ENCODE measurements at regions not wholly inside any gene's neighbourhood (a gene's known extent, or its start where the extent isn't known, plus 50 kb on each side); places are given as distances from the start of the nearest gene placed in this dataset.

DNA sequence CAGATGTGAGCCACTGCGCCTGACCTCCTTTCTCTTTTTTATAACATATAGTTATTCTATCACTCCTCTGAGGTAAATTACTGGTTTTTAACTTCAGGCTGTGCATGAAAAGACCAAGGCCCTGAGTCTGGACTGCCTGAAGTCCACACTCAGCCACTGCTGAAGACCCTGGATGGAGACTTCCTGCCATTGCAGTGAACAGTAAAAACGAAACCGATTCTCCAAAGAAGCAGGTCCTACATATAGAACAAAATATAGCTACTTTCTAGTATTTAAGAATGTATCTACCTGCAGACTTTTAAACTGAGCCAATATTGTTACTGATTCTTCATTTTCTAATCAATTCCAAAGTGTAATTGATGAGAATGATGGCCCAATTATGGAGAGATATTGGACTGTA is 232.8 kb downstream of the CHRM3 start:
- TF ChIP-seq, protein P1, sequence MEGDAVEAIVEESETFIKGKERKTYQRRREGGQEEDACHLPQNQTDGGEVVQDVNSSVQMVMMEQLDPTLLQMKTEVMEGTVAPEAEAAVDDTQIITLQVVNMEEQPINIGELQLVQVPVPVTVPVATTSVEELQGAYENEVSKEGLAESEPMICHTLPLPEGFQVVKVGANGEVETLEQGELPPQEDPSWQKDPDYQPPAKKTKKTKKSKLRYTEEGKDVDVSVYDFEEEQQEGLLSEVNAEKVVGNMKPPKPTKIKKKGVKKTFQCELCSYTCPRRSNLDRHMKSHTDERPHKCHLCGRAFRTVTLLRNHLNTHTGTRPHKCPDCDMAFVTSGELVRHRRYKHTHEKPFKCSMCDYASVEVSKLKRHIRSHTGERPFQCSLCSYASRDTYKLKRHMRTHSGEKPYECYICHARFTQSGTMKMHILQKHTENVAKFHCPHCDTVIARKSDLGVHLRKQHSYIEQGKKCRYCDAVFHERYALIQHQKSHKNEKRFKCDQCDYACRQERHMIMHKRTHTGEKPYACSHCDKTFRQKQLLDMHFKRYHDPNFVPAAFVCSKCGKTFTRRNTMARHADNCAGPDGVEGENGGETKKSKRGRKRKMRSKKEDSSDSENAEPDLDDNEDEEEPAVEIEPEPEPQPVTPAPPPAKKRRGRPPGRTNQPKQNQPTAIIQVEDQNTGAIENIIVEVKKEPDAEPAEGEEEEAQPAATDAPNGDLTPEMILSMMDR (IDR thresholded peaks at IDR 0.05; ENCODE audit: insufficient read depth, low read length, poor library complexity, severe bottlenecking), result no peak
- no peak for TF ChIP-seq EZH2phosphoT487 (conservative IDR thresholded peaks at IDR 0.05; ENCODE audit: low read length)
